GM19240 (cell line): ENCODE measurements at regions not wholly inside any gene's neighbourhood (a gene's known extent, or its start where the extent isn't known, plus 50 kb on each side); places are given as distances from the start of the nearest gene placed in this dataset.

Experiments used
- DNase-seq: peaks from one replicate; pipeline ENCODE4 v3.0.0; 2011; ENCODE audit warnings: low spot score; ENCODE audit not compliant: insufficient read length

GRCh38 chr2:80786584-80786983 is 482.0 kb upstream of the LRRTM1 start:
- DNase-seq, result no peak

- DNase-seq, result no peak
Observed at GRCh38 chr2:80778704-80779103, 474.2 kb upstream of the LRRTM1 start.

- DNase-seq, result no peak
Observed at GRCh38 chr2:80748592-80748991, 444.0 kb upstream of the LRRTM1 start.

GRCh38 chr2:80737047-80737446 is 432.5 kb upstream of the LRRTM1 start:
- no peak for DNase-seq

- no peak for DNase-seq
Observed at GRCh38 chr2:80725001-80725400, 420.4 kb upstream of the LRRTM1 start.

- no peak for DNase-seq
Observed at GRCh38 chr2:80722803-80723202, 418.3 kb upstream of the LRRTM1 start.

GRCh38 chr2:80719607-80720006 is 415.1 kb upstream of the LRRTM1 start:
- no peak for DNase-seq

GRCh38 chr2:80715433-80715832 is 410.9 kb upstream of the LRRTM1 start:
- no peak for DNase-seq

GRCh38 chr2:80711915-80712314 is 407.4 kb upstream of the LRRTM1 start:
- DNase-seq, result no peak

- no peak for DNase-seq
Observed at GRCh38 chr2:80706951-80707350, 402.4 kb upstream of the LRRTM1 start.

GRCh38 chr2:80706541-80706940 is 402.0 kb upstream of the LRRTM1 start:
- no peak for DNase-seq

GRCh38 chr2:80703532-80703931 is 399.0 kb upstream of the LRRTM1 start:
- no peak for DNase-seq

- DNase-seq, result no peak
Observed at GRCh38 chr2:80700961-80701360, 396.4 kb upstream of the LRRTM1 start.
